ENCODE measurements at regions not wholly inside any gene's neighbourhood (a gene's known extent, or its start where the extent isn't known, plus 50 kb on each side); places are given as distances from the start of the nearest gene placed in this dataset.

DNA sequence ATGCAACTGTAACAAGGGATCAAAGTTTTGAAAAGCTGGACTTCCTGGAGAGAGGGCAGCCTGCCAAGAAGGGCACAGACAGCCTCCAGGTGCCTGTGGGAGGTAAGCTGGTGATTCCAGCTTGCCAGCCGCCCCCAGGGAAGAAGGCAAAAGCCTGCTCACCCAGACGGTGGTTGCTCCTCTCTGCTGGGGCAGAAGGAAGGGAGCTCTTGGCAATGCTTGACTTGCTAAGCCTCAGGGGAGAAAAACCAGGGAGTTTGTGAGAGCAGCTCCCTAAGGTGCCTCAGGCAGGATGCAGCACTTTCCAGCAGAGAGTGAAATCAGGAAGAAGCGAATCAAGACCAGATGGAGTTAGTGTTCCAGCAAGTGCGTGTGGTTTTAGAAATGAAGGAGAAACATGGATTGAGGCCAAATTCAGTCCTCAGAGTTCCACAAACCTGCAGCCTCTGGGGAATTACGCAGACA is 553.6 kb downstream of the BUD13 start:
- no peaks in the 10 kb centered on the region for H4K20me1 ChIP-seq (ENCODE audit: insufficient read depth)
- no peaks in the 10 kb centered on the region for H3K36me3 ChIP-seq (ENCODE audit: insufficient read depth, low read length)
- no peak overlapping the region for H3K27ac ChIP-seq (ENCODE audit: low read length)
- H3K9me2 ChIP-seq (ENCODE audit: insufficient read depth, low read length) = no peaks in the 10 kb centered on the region
- no peaks in the 10 kb centered on the region for H3K27me3 ChIP-seq (ENCODE audit: insufficient read depth, low read depth, low read length)
- H3K9ac ChIP-seq (ENCODE audit: low read length) = no peak overlapping the region
- no peaks in the 10 kb centered on the region for H3K79me2 ChIP-seq (replicated peaks; ENCODE audit: insufficient read depth, low read length)
- H3K9me3 ChIP-seq (ENCODE audit: low read length) = no peaks in the 10 kb centered on the region
- H3K4me2 ChIP-seq (ENCODE audit: low read length) = no peak overlapping the region
- no peak overlapping the region for H2AFZ ChIP-seq (ENCODE audit: low read depth, low read length)
- H3K4me3 ChIP-seq (ENCODE audit: low read length) = no peak overlapping the region
- TF ChIP-seq SMC3 (conservative IDR thresholded peaks at IDR 0.05; ENCODE audit: poor library complexity) (no peak), MXI1 (conservative IDR thresholded peaks at IDR 0.05; ENCODE audit: poor library complexity, severe bottlenecking) (no peak), TAF1 (IDR thresholded peaks at IDR 0.05; ENCODE audit: low read depth) (no peak), EZH2 (IDR thresholded peaks at IDR 0.05; ENCODE audit: borderline replicate concordance, insufficient read depth, low read length, poor library complexity, severe bottlenecking) (no peak), RAD21 (conservative IDR thresholded peaks at IDR 0.05) (no peak), EP300 (conservative IDR thresholded peaks at IDR 0.05; ENCODE audit: poor library complexity, severe bottlenecking) (no peak)
- TF ChIP-seq, protein P1, sequence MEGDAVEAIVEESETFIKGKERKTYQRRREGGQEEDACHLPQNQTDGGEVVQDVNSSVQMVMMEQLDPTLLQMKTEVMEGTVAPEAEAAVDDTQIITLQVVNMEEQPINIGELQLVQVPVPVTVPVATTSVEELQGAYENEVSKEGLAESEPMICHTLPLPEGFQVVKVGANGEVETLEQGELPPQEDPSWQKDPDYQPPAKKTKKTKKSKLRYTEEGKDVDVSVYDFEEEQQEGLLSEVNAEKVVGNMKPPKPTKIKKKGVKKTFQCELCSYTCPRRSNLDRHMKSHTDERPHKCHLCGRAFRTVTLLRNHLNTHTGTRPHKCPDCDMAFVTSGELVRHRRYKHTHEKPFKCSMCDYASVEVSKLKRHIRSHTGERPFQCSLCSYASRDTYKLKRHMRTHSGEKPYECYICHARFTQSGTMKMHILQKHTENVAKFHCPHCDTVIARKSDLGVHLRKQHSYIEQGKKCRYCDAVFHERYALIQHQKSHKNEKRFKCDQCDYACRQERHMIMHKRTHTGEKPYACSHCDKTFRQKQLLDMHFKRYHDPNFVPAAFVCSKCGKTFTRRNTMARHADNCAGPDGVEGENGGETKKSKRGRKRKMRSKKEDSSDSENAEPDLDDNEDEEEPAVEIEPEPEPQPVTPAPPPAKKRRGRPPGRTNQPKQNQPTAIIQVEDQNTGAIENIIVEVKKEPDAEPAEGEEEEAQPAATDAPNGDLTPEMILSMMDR (IDR thresholded peaks at IDR 0.05; ENCODE audit: poor library complexity, severe bottlenecking) = no peak
- H3F3A ChIP-seq (ENCODE audit: insufficient read depth, low read length, poor library complexity, severe bottlenecking) = no peaks in the 10 kb centered on the region

DNA sequence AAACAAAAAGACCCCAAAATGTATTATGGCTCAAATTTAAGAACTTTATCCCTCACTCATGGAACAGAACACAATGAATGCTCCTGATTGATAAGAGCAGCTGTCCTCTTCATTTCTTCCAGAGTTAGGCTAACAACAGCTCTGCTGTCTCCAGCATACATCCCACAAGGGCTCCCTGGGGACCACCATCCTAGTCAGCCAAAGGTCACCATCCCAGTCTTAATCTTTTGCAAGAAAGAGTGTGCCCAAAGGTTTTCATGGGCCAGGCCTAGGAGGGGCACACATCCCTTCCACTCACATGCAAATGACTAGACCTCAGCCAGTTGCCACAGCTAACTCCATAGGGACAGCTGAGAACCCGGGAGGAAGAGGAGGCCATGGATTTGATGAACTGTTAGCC is 555.3 kb downstream of the BUD13 start:
- no peak overlapping the region for H2AFZ ChIP-seq (ENCODE audit: low read depth, low read length)
- no peak overlapping the region for H3K4me2 ChIP-seq (ENCODE audit: low read length)
- no peak overlapping the region for H3K27ac ChIP-seq (ENCODE audit: low read length)
- H3K9me2 ChIP-seq (ENCODE audit: insufficient read depth, low read length) = no peaks in the 10 kb centered on the region
- no peaks in the 10 kb centered on the region for H3K36me3 ChIP-seq (ENCODE audit: insufficient read depth, low read length)
- H3K9me3 ChIP-seq (ENCODE audit: low read length) = no peaks in the 10 kb centered on the region
- TF ChIP-seq, protein P1 (IDR thresholded peaks at IDR 0.05; ENCODE audit: poor library complexity, severe bottlenecking) = no peak
- no peak for TF ChIP-seq MXI1 (conservative IDR thresholded peaks at IDR 0.05; ENCODE audit: poor library complexity, severe bottlenecking)
- TF ChIP-seq, protein P2, sequence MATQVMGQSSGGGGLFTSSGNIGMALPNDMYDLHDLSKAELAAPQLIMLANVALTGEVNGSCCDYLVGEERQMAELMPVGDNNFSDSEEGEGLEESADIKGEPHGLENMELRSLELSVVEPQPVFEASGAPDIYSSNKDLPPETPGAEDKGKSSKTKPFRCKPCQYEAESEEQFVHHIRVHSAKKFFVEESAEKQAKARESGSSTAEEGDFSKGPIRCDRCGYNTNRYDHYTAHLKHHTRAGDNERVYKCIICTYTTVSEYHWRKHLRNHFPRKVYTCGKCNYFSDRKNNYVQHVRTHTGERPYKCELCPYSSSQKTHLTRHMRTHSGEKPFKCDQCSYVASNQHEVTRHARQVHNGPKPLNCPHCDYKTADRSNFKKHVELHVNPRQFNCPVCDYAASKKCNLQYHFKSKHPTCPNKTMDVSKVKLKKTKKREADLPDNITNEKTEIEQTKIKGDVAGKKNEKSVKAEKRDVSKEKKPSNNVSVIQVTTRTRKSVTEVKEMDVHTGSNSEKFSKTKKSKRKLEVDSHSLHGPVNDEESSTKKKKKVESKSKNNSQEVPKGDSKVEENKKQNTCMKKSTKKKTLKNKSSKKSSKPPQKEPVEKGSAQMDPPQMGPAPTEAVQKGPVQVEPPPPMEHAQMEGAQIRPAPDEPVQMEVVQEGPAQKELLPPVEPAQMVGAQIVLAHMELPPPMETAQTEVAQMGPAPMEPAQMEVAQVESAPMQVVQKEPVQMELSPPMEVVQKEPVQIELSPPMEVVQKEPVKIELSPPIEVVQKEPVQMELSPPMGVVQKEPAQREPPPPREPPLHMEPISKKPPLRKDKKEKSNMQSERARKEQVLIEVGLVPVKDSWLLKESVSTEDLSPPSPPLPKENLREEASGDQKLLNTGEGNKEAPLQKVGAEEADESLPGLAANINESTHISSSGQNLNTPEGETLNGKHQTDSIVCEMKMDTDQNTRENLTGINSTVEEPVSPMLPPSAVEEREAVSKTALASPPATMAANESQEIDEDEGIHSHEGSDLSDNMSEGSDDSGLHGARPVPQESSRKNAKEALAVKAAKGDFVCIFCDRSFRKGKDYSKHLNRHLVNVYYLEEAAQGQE (IDR thresholded peaks at IDR 0.05; ENCODE audit: borderline replicate concordance) = no peak
- no peak for TF ChIP-seq RAD21 (conservative IDR thresholded peaks at IDR 0.05)
- TF ChIP-seq TAF1 (IDR thresholded peaks at IDR 0.05; ENCODE audit: low read depth) = no peak
- TF ChIP-seq POLR2AphosphoS5 (IDR thresholded peaks at IDR 0.05) = no peak
- no peak for TF ChIP-seq EP300 (conservative IDR thresholded peaks at IDR 0.05; ENCODE audit: poor library complexity, severe bottlenecking)
- no peak for TF ChIP-seq EZH2 (IDR thresholded peaks at IDR 0.05; ENCODE audit: borderline replicate concordance, insufficient read depth, low read length, poor library complexity, severe bottlenecking)
- no peak for TF ChIP-seq SMC3 (conservative IDR thresholded peaks at IDR 0.05; ENCODE audit: poor library complexity)
- H3F3A ChIP-seq (ENCODE audit: insufficient read depth, low read length, poor library complexity, severe bottlenecking) = no peaks in the 10 kb centered on the region
- H3K9ac ChIP-seq (ENCODE audit: low read length) = no peak overlapping the region
- no peaks in the 10 kb centered on the region for H3K27me3 ChIP-seq (ENCODE audit: insufficient read depth, low read depth, low read length)
- no peak overlapping the region for H3K4me3 ChIP-seq (ENCODE audit: low read length)
- no peaks in the 10 kb centered on the region for H3K79me2 ChIP-seq (replicated peaks; ENCODE audit: insufficient read depth, low read length)
- H4K20me1 ChIP-seq (ENCODE audit: insufficient read depth) = no peaks in the 10 kb centered on the region

All from neural cell (in vitro differentiated cells).